Thoracic aorta (tissue), 2 donors: ENCODE measurements at regions not wholly inside any gene's neighbourhood (a gene's known extent, or its start where the extent isn't known, plus 50 kb on each side); places are given as distances from the start of the nearest gene placed in this dataset.

ENCODE experiments used
- ATAC-seq: fragments of 150-250 bp; one replicate; pipeline ENCODE4 v1.8.0; 2017; ENCODE audit warnings: low read depth; ENCODE audit not compliant: insufficient number of reproducible peaks, low FRiP score
- DNase-seq: peaks from one replicate; pipeline ENCODE4 v3.0.0-alpha.2; 2020; ENCODE audit warnings: low spot score
- H3K27ac ChIP-seq, 2 donors: fragments of 200-600 bp; sonication (generic); 1 replicate in 1 of 2; 2 replicates in 1 of 2; pipeline ENCODE4 v1.5.1; 2016; ENCODE audit warnings: mild to moderate bottlenecking in 2 of 2, moderate library complexity in 2 of 2
- H3K27me3 ChIP-seq: fragments of 200-600 bp; sonication (generic); replicated peaks from 2 replicates; pipeline ENCODE4 v1.6.0; 2016; ENCODE audit warnings: mild to moderate bottlenecking; ENCODE audit not compliant: insufficient read depth
- H3K36me3 ChIP-seq: fragments of 200-600 bp; sonication (generic); one replicate; pipeline ENCODE4 v1.5.1; 2016
- H3K4me1 ChIP-seq, 2 donors: fragments of 200-600 bp; sonication (generic); 1 replicate in 1 of 2; 2 replicates in 1 of 2; pipeline versions ENCODE4 v1.5.1 to v1.6.0; 2016; ENCODE audit warnings: low read depth in 2 of 2, mild to moderate bottlenecking in 1 of 2; ENCODE audit not compliant: control insufficient read depth in 1 of 2
- H3K4me3 ChIP-seq: fragments of 200-600 bp; sonication (generic); 2 replicates; pipeline ENCODE4 v1.5.1; 2016; ENCODE audit warnings: mild to moderate bottlenecking
- H3K9me3 ChIP-seq: fragments of 200-600 bp; sonication (generic); 2 replicates; pipeline ENCODE4 v1.5.1; 2016
- TF ChIP-seq, protein P1 (sequence below): fragments of 200-600 bp; sonication (generic); IDR thresholded peaks from one replicate; pipeline ENCODE4 v1.5.1; 2019; ENCODE audit warnings: antibody characterized with exemption

DNA sequence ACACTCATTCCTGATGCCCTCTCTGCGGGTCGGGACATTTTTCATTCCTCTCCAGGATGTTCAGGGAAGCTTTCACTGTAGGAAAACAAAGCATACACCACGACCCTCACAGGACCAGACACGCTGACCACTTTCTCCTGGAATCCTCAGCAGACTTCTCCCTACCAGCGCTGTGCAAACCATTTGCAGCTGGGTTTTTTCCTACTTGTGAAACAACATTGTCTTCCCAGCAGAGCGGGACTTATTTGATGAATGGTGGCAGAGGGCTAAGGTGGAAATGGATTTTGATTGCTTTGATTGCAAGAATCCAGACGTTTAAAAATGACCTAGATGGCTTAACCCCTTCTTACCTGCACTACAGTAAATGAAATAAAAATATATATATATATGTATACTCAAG is 265.9 kb downstream of the TBC1D4 start:
- H3K27ac ChIP-seq = no peak overlapping the region
- H3K4me3 ChIP-seq = no peak overlapping the region
- ATAC-seq (no peak), DNase-seq (no peak)
- peaks cover 0 to 4% of the 10 kb centered on the region in 2 donors for H3K4me1 ChIP-seq
- TF ChIP-seq, protein P1, sequence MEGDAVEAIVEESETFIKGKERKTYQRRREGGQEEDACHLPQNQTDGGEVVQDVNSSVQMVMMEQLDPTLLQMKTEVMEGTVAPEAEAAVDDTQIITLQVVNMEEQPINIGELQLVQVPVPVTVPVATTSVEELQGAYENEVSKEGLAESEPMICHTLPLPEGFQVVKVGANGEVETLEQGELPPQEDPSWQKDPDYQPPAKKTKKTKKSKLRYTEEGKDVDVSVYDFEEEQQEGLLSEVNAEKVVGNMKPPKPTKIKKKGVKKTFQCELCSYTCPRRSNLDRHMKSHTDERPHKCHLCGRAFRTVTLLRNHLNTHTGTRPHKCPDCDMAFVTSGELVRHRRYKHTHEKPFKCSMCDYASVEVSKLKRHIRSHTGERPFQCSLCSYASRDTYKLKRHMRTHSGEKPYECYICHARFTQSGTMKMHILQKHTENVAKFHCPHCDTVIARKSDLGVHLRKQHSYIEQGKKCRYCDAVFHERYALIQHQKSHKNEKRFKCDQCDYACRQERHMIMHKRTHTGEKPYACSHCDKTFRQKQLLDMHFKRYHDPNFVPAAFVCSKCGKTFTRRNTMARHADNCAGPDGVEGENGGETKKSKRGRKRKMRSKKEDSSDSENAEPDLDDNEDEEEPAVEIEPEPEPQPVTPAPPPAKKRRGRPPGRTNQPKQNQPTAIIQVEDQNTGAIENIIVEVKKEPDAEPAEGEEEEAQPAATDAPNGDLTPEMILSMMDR = no peak
- H3K27me3 ChIP-seq = no peaks in the 10 kb centered on the region
- no peaks in the 10 kb centered on the region for H3K9me3 ChIP-seq
- H3K36me3 ChIP-seq = no peaks in the 10 kb centered on the region

DNA sequence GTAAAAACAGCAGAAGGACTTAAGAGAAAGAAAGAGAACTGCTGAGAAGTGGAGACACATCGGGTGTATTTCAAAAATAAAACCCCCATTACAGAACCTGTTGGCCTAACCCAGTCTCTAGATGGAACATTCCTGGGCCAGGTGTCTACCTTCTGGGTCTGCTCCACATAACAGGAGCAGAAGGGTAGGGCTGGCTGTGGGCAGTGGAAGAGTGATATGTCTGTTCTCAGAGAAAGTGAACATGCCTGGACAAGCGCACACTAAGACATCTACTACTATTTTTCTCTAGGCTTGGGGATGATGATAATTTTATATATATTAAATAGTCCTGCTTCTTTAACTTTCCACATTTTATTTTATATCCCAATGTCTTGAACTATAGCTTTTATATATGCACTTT is 267.1 kb downstream of the TBC1D4 start:
- Histone ChIP-seq H3K36me3 (no peaks in the 10 kb centered on the region), H3K27me3 (no peaks in the 10 kb centered on the region), H3K27ac (no peak overlapping the region), H3K4me1 (peaks cover 0 to 1% of the 10 kb centered on the region in 2 donors), H3K9me3 (no peaks in the 10 kb centered on the region), H3K4me3 (no peak overlapping the region)
- DNase-seq (no peak), ATAC-seq (no peak)
- TF ChIP-seq, protein P1 = no peak

DNA sequence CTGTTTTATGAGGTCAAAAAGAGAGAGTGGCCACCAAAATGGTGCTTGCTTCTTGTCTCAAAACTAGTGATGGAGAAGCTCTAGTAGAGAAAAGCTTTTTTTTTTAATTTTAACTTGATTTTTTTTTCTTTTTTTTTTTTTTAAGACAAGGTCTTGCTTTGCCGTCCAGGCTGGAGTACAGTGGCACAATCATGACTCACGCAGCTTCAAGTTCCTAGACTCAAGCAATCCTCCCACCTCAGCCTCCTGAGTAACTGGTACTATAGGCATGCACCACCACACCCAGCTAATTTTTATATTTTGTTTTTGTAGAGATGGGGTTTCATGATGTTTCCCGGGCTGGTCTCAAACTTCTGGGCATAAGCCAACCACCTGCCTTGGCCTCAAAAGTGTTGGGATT is 279.0 kb downstream of the TBC1D4 start:
- Histone ChIP-seq H3K27ac (no peak overlapping the region), H3K4me1 (no peaks in the 10 kb centered on the region), H3K9me3 (peaks cover 4% of the 10 kb centered on the region), H3K36me3 (no peaks in the 10 kb centered on the region), H3K4me3 (no peak overlapping the region), H3K27me3 (no peaks in the 10 kb centered on the region)
- TF ChIP-seq, protein P1 = no peak
- ATAC-seq = no peak
- DNase-seq = no peak

DNA sequence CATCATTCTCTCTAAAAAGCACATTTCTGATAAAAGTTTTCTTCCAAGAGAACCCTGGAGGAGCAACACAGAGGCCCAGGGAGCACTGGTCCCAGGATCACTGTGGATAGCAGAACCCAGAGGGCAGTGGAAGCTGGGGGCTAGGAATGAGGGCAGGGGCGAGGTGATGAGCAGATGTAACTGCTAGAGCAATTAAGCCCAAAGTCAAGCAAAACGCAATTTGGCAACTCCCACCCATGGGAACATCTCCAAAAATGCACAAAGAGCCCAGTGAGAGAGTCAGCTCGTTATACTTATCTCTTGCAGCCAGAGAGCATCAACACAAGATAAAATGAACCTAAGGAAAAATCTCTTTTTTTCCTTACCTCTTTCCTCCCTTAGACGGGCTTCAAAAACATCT is 284.2 kb downstream of the TBC1D4 start:
- Histone ChIP-seq H3K36me3 (no peaks in the 10 kb centered on the region), H3K4me1 (peaks cover 14 to 28% of the 10 kb centered on the region in 2 donors), H3K9me3 (no peaks in the 10 kb centered on the region), H3K27me3 (no peaks in the 10 kb centered on the region), H3K27ac (no peak overlapping the region), H3K4me3 (no peak overlapping the region)
- DNase-seq (no peak), ATAC-seq (no peak)
- TF ChIP-seq, protein P1 = no peak

DNA sequence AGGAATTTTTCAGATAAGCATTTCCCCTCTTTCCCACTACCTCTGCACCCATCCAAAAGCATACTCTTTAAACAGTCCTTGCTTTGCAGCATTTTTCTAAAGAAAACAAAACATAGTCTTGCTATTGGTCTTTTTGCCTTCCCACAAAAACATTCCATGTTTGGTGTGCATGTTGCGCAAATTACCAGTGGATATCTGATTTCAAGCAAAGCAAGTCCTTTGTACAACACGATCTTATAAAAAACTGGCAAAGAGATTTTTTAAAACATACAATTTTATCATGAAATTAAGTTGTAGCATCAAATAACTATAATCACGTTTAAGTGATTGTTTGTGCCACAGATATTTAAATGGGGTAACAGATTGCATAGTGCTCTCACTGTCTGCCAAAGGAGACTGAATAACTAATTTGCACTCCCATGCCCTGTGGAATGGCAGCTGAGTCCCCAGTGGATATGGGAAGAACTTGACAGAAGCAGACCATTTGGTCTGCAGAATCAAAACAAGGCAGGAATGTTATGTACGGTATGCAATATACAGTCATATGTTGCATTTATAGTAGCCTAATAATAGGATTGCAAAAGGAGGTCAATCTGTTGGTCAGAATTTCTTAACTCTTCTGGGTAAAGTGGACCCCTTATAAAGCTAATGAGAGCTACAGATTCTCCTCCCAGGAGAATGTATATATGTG is 285.7 kb downstream of the TBC1D4 start:
- no peak overlapping the region for H3K27ac ChIP-seq
- no peaks in the 10 kb centered on the region for H3K36me3 ChIP-seq
- no peaks in the 10 kb centered on the region for H3K27me3 ChIP-seq
- ATAC-seq = no peak
- no peak for DNase-seq
- H3K4me3 ChIP-seq = no peak overlapping the region
- peaks cover 14 to 28% of the 10 kb centered on the region in 2 donors for H3K4me1 ChIP-seq
- H3K9me3 ChIP-seq = no peaks in the 10 kb centered on the region
- TF ChIP-seq, protein P1 = no peak
